Kidney epithelial cell (primary cell): ENCODE measurements at regions not wholly inside any gene's neighbourhood (a gene's known extent, or its start where the extent isn't known, plus 50 kb on each side); places are given as distances from the start of the nearest gene placed in this dataset.

ENCODE experiments used
- DNase-seq: peaks from one replicate; pipeline ENCODE4 v3.0.0-alpha.2; 2010; ENCODE audit warnings: low read depth
- H3K27me3 ChIP-seq: 2 replicates; pipeline ENCODE4 v1.6.0; 2011; ENCODE audit warnings: low read length; ENCODE audit not compliant: control insufficient read depth, insufficient read depth
- H3K36me3 ChIP-seq: 2 replicates; pipeline ENCODE4 v1.5.1; 2011; ENCODE audit warnings: low read length; ENCODE audit not compliant: control insufficient read depth, insufficient read depth
- H3K4me3 ChIP-seq: 2 replicates; pipeline ENCODE4 v1.5.1; 2011; ENCODE audit warnings: low read depth, mild to moderate bottlenecking, control low read depth, low read length
- CTCF ChIP-seq: IDR thresholded peaks from 2 replicates; pipeline ENCODE4 v1.5.1; 2011; ENCODE audit warnings: mild to moderate bottlenecking, moderate library complexity, low read length, control low read depth, inconsistent platforms; ENCODE audit not compliant: insufficient read depth, poor library complexity, severe bottlenecking

- no peak for DNase-seq
- no peaks in the 10 kb centered on the region for H3K27me3 ChIP-seq
- no peak overlapping the region for H3K4me3 ChIP-seq
- TF ChIP-seq CTCF = no peak
- H3K36me3 ChIP-seq = no peaks in the 10 kb centered on the region
Observed at GRCh38 chr4:125498981-125499380, 184.2 kb downstream of the FAT4 start.

GRCh38 chr4:125501090-125501489, 186.3 kb downstream of the FAT4 start:
- Histone ChIP-seq H3K27me3 (no peaks in the 10 kb centered on the region), H3K36me3 (no peaks in the 10 kb centered on the region), H3K4me3 (no peak overlapping the region)
- no peak for TF ChIP-seq CTCF
- no peak for DNase-seq

- TF ChIP-seq CTCF = no peak
- DNase-seq = no peak
- no peaks in the 10 kb centered on the region for H3K36me3 ChIP-seq
- H3K4me3 ChIP-seq = no peak overlapping the region
- no peaks in the 10 kb centered on the region for H3K27me3 ChIP-seq
Observed at GRCh38 chr4:125501568-125501967, 186.8 kb downstream of the FAT4 start.

- Histone ChIP-seq H3K4me3 (no peak overlapping the region), H3K27me3 (no peaks in the 10 kb centered on the region), H3K36me3 (no peaks in the 10 kb centered on the region)
- TF ChIP-seq CTCF = no peak
- no peak for DNase-seq
Observed at GRCh38 chr4:125505621-125506020, 190.9 kb downstream of the FAT4 start.

GRCh38 chr4:125507141-125507540, 192.4 kb downstream of the FAT4 start:
- H3K4me3 ChIP-seq = no peak overlapping the region
- no peak for TF ChIP-seq CTCF
- no peaks in the 10 kb centered on the region for H3K36me3 ChIP-seq
- DNase-seq = no peak
- no peaks in the 10 kb centered on the region for H3K27me3 ChIP-seq

- H3K4me3 ChIP-seq = no peak overlapping the region
- no peaks in the 10 kb centered on the region for H3K36me3 ChIP-seq
- H3K27me3 ChIP-seq = no peaks in the 10 kb centered on the region
- DNase-seq = no peak
- no peak for TF ChIP-seq CTCF
Observed at GRCh38 chr4:125511715-125512114, 197.0 kb downstream of the FAT4 start.
